Hepatocyte (in vitro differentiated cells): ENCODE measurements at regions not wholly inside any gene's neighbourhood (a gene's known extent, or its start where the extent isn't known, plus 50 kb on each side); places are given as distances from the start of the nearest gene placed in this dataset.

ENCODE experiments used
- EZH2phosphoT487 ChIP-seq: fragments of 200-600 bp; sonication (generic); IDR thresholded peaks from one replicate; pipeline ENCODE4 v1.6.1; 2018; ENCODE audit warnings: antibody characterized with exemption, mild to moderate bottlenecking, low read depth, moderate library complexity; ENCODE audit not compliant: unreplicated experiment, severe bottlenecking
- TF ChIP-seq, protein P1 (sequence below): fragments of 200-600 bp; sonication (generic); IDR thresholded peaks from 2 replicates; pipeline ENCODE4 v1.5.1; 2016; ENCODE audit warnings: antibody characterized with exemption, mild to moderate bottlenecking; ENCODE audit not compliant: poor library complexity

DNA sequence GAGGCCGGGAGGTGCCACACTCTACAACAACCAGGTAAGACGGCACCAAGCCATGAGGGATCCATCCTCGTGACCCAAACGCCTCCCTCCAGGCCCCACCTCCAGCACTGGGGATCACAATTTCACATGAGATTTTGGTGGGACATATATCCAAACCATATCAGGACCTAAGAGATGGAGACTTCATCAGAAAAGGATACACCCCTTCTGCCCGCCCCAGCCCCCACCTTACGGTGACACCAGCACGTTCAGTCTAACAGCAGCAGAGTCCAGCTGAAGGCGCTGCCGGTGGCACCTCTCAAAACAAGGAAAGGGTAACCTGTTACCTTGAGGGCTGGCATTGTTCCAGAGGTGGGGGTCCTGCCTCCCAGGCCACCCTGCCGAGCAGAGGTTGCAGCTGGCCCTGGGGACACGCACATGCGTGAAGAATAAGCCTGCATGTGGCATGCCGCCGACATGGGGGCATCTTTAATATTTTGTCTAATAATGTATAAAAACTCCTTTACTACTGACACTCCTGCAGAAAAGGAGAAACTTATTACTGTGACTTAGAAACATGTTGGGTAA is 154.4 kb downstream of the GALR1 start:
- TF ChIP-seq, protein P1, sequence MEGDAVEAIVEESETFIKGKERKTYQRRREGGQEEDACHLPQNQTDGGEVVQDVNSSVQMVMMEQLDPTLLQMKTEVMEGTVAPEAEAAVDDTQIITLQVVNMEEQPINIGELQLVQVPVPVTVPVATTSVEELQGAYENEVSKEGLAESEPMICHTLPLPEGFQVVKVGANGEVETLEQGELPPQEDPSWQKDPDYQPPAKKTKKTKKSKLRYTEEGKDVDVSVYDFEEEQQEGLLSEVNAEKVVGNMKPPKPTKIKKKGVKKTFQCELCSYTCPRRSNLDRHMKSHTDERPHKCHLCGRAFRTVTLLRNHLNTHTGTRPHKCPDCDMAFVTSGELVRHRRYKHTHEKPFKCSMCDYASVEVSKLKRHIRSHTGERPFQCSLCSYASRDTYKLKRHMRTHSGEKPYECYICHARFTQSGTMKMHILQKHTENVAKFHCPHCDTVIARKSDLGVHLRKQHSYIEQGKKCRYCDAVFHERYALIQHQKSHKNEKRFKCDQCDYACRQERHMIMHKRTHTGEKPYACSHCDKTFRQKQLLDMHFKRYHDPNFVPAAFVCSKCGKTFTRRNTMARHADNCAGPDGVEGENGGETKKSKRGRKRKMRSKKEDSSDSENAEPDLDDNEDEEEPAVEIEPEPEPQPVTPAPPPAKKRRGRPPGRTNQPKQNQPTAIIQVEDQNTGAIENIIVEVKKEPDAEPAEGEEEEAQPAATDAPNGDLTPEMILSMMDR: no peak
- TF ChIP-seq EZH2phosphoT487: no peak
